A549 (cell line): ENCODE measurements at regions not wholly inside any gene's neighbourhood (a gene's known extent, or its start where the extent isn't known, plus 50 kb on each side); places are given as distances from the start of the nearest gene placed in this dataset.

Experiments used
- ATAC-seq, 2 experiments: fragments of 200-7000 bp in 1 of 2; fragments of >200 bp in 1 of 2; cut with Nextera tagmentation in 1 of 2; cut with Tn5 transposase in 1 of 2; 3 replicates each; pipeline versions ENCODE4 v1.8.0 to v1.9.1; 2018 to 2020; ENCODE audit warnings: mild to moderate bottlenecking in 1 of 2, moderate library complexity in 1 of 2
- CTCF ChIA-PET: fragments of 300-600 bp; sonication (Branson Sonifier 250); formaldehyde crosslinking; extraction: SDS; loops from one replicate; lab custom pipeline; 2021; ENCODE audit warnings: antibody characterized with exemption, inconsistent platforms; lab: Yijun Ruan, JAX
- POLR2A ChIA-PET: fragments of 350-600 bp; formaldehyde crosslinking; extraction: SDS; loops from one replicate; lab custom pipeline; 2021; ENCODE audit warnings: antibody characterized with exemption, inconsistent platforms; lab: Yijun Ruan, JAX
- DNase-seq, 2 experiments: peaks; one replicate each; pipeline versions ENCODE4 v3.0.0 to v3.0.0-alpha.2; 2011 to 2016; ENCODE audit warnings: low read depth in 1 of 2, low spot score in 1 of 2
- FAIRE-seq: peaks from 2 replicates; lab custom pipeline; 2011; peaks lifted over from hg19 to GRCh38; lab: Jason Lieb, UNC
- H3K27ac ChIP-seq, 2 experiments: fragments of >200 bp; sonication (Bioruptor Twin); formaldehyde crosslinking; 3 replicates each; pipeline ENCODE4 v1.5.1; 2016 to 2017
- H3K4me1 ChIP-seq: fragments of >200 bp; sonication (Bioruptor Twin); formaldehyde crosslinking; 3 replicates; pipeline ENCODE4 v1.6.1; 2016
- H3K4me2 ChIP-seq: fragments of >200 bp; sonication (Bioruptor Twin); formaldehyde crosslinking; 3 replicates; pipeline ENCODE4 v1.6.1; 2016
- H3K4me3 ChIP-seq: fragments of >200 bp; sonication (Bioruptor Twin); formaldehyde crosslinking; 3 replicates; pipeline ENCODE4 v1.5.1; 2016
- H3K9me3 ChIP-seq: fragments of >200 bp; sonication (Bioruptor Twin); formaldehyde crosslinking; 3 replicates; pipeline ENCODE4 v1.6.1; 2016
- CEBPB ChIP-seq, 2 experiments: fragments of >200 bp in 1 of 2; sonication (Bioruptor Twin) in 1 of 2; formaldehyde crosslinking in 1 of 2; IDR thresholded peaks; 2 replicates each; pipeline ENCODE4 v1.6.1; 2012 to 2016
- CHD2 ChIP-seq: fragments of 150-350 bp; IDR thresholded peaks from 2 replicates; pipeline ENCODE4 v1.6.1; 2014; ENCODE audit warnings: low read length; ENCODE audit not compliant: partially characterized antibody
- CHD4 ChIP-seq: fragments of 200-600 bp; sonication (generic); IDR thresholded peaks from 2 replicates; pipeline ENCODE4 v1.6.1; 2016; ENCODE audit warnings: antibody characterized with exemption, mild to moderate bottlenecking, borderline replicate concordance
- CTCF ChIP-seq: fragments of >200 bp; sonication (Bioruptor Twin); formaldehyde crosslinking; IDR thresholded peaks from 3 replicates; pipeline ENCODE4 v1.5.1; 2016
- EHF ChIP-seq: fragments of 250-450 bp; sonication (Bioruptor Pico); IDR thresholded peaks from 2 replicates; pipeline ENCODE4 v1.5.0; 2020; ENCODE audit warnings: mild to moderate bottlenecking
- EHMT2 ChIP-seq: fragments of 200-600 bp; sonication (generic); IDR thresholded peaks from 2 replicates; pipeline ENCODE4 v1.6.1; 2016; ENCODE audit warnings: antibody characterized with exemption, low read depth, mild to moderate bottlenecking, moderate library complexity
- EP300 ChIP-seq, 2 experiments: fragments of >200 bp; sonication (Bioruptor Twin); formaldehyde crosslinking; IDR thresholded peaks; 2 replicates in 1 of 2; 3 replicates in 1 of 2; pipeline ENCODE4 v1.6.1; 2016 to 2017
- FOSB ChIP-seq: fragments of 250-450 bp; sonication (Bioruptor Pico); IDR thresholded peaks from 2 replicates; pipeline ENCODE4 v1.5.0; 2020; ENCODE audit warnings: mild to moderate bottlenecking, moderate library complexity
- FOXS1 ChIP-seq: fragments of 250-450 bp; sonication (Bioruptor Pico); IDR thresholded peaks from 2 replicates; pipeline ENCODE4 v1.5.0; 2020; ENCODE audit warnings: mild to moderate bottlenecking, moderate library complexity
- HDAC2 ChIP-seq: fragments of 200-600 bp; sonication (generic); IDR thresholded peaks from 2 replicates; pipeline ENCODE4 v1.6.1; 2016
- HEYL ChIP-seq: fragments of 250-450 bp; sonication (Bioruptor Pico); IDR thresholded peaks from 2 replicates; pipeline ENCODE4 v1.8.0; 2021; ENCODE audit warnings: mild to moderate bottlenecking, moderate library complexity
- HMGXB4 ChIP-seq: fragments of 250-450 bp; sonication (Bioruptor Pico); IDR thresholded peaks from 2 replicates; pipeline ENCODE4 v1.5.0; 2021; ENCODE audit warnings: mild to moderate bottlenecking, moderate library complexity, borderline replicate concordance
- HOXA7 ChIP-seq: fragments of 250-450 bp; sonication (Bioruptor Pico); IDR thresholded peaks from 2 replicates; pipeline ENCODE4 v1.5.0; 2020; ENCODE audit warnings: mild to moderate bottlenecking, moderate library complexity
- HOXB13 ChIP-seq: fragments of 250-450 bp; sonication (Bioruptor Pico); IDR thresholded peaks from 2 replicates; pipeline ENCODE4 v1.5.0; 2020; ENCODE audit warnings: low read depth, mild to moderate bottlenecking, moderate library complexity
- JUN ChIP-seq, 2 experiments: fragments of >200 bp; sonication (Bioruptor Twin); formaldehyde crosslinking; IDR thresholded peaks; 2 replicates in 1 of 2; 3 replicates in 1 of 2; pipeline ENCODE4 v1.6.1; 2016 to 2017
- JUNB ChIP-seq: fragments of >200 bp; sonication (Bioruptor Twin); formaldehyde crosslinking; IDR thresholded peaks from 2 replicates; pipeline ENCODE4 v1.6.1; 2016
- KDM5A ChIP-seq: fragments of 200-600 bp; sonication (generic); IDR thresholded peaks from 2 replicates; pipeline ENCODE4 v1.6.1; 2016; ENCODE audit warnings: antibody characterized with exemption, mild to moderate bottlenecking
- MAFK ChIP-seq: fragments of 450-650 bp; IDR thresholded peaks from 2 replicates; pipeline ENCODE4 v1.6.1; 2014; ENCODE audit not compliant: partially characterized antibody
- MAZ ChIP-seq: fragments of 150-350 bp; IDR thresholded peaks from 2 replicates; pipeline ENCODE4 v1.6.1; 2014; ENCODE audit warnings: antibody characterized with exemption, low read depth, low read length, borderline replicate concordance
- NR3C1 ChIP-seq: fragments of >200 bp; sonication (Bioruptor Twin); formaldehyde crosslinking; IDR thresholded peaks from 3 replicates; pipeline ENCODE4 v1.6.1; 2017
- PHF8 ChIP-seq: fragments of 200-600 bp; sonication (generic); IDR thresholded peaks from 2 replicates; pipeline ENCODE4 v1.6.1; 2016; ENCODE audit warnings: low read depth, mild to moderate bottlenecking, antibody characterized with exemption, moderate library complexity, borderline replicate concordance
- POLR2AphosphoS2 ChIP-seq: conservative IDR thresholded peaks from 2 replicates; pipeline ENCODE4 v1.6.1; 2012; ENCODE audit warnings: low read length, improper control_type of control experiment, inconsistent platforms
- RCOR1 ChIP-seq: fragments of 150-350 bp; IDR thresholded peaks from 2 replicates; pipeline ENCODE4 v1.6.1; 2014; ENCODE audit warnings: antibody characterized with exemption, low read length, low read depth
- RFX5 ChIP-seq: fragments of 450-650 bp; IDR thresholded peaks from 2 replicates; pipeline ENCODE4 v1.7.1; 2014; ENCODE audit warnings: antibody characterized with exemption, mild to moderate bottlenecking, moderate library complexity
- RNF2 ChIP-seq: fragments of 200-600 bp; sonication (generic); IDR thresholded peaks from 2 replicates; pipeline ENCODE4 v1.6.1; 2016; ENCODE audit warnings: low read depth, mild to moderate bottlenecking, antibody characterized with exemption, moderate library complexity, borderline replicate concordance
- SMC3 ChIP-seq: fragments of >200 bp; sonication (Bioruptor Twin); formaldehyde crosslinking; IDR thresholded peaks from 3 replicates; pipeline ENCODE4 v1.6.1; 2018; ENCODE audit warnings: inconsistent platforms
- SREBF2 ChIP-seq: fragments of 450-650 bp; IDR thresholded peaks from 2 replicates; pipeline ENCODE4 v1.6.1; 2014; ENCODE audit warnings: mild to moderate bottlenecking, moderate library complexity
- USF2 ChIP-seq: fragments of 450-650 bp; IDR thresholded peaks from 2 replicates; pipeline ENCODE4 v1.6.1; 2014; ENCODE audit warnings: antibody characterized with exemption
- ZNF302 ChIP-seq: fragments of 250-450 bp; sonication (Bioruptor Pico); IDR thresholded peaks from 2 replicates; pipeline ENCODE4 v1.9.0; 2021; ENCODE audit warnings: inconsistent platforms, mild to moderate bottlenecking, moderate library complexity
- WGBS: methylation state at CpG from one replicate; pipeline ENCODE4 v1.1.6; 2017; ENCODE audit errors: missing lambda C conversion rate; 5-methylcytosine and 5-hydroxymethylcytosine counted together

GRCh38 chr2:42865884-42866881, 73.8 kb upstream of the HAAO start:
- H3K4me1 ChIP-seq = no peaks in the 10 kb centered on the region
- no peak for ATAC-seq
- 66% methylated on average over 15 of the region's 15 CpGs for WGBS
- no peak overlapping the region for H3K4me2 ChIP-seq
- DNase-seq = no peak
- ChIA-PET CTCF (interaction anchor here (0.6 to 2.2 kb wide), 4 partner anchors 7 to 38 kb away, joined by 3 to 15 read pairs (median 4); no protein-coding TSS in a partner anchor), POLR2A (no interaction called here)
- no peak for FAIRE-seq
- H3K27ac ChIP-seq = no peak overlapping the region
- no peak overlapping the region for H3K4me3 ChIP-seq
- TF ChIP-seq HOXA7 = no peak
- TF ChIP-seq SMC3 = no peak
- TF ChIP-seq CHD2 = no peak
- no peak for TF ChIP-seq EHF (CRISPR knock-in tag)
- no peak for TF ChIP-seq RFX5
- TF ChIP-seq HEYL = no peak
- TF ChIP-seq ZNF302 (CRISPR knock-in tag) = no peak
- no peak for TF ChIP-seq HMGXB4 (CRISPR knock-in tag)
- TF ChIP-seq JUNB = no peak
- no peak for TF ChIP-seq MAFK
- TF ChIP-seq KDM5A = no peak
- no peak for TF ChIP-seq EP300 (IDR thresholded peaks at IDR 0.05)
- TF ChIP-seq SREBF2 = no peak
- TF ChIP-seq RNF2 = no peak
- TF ChIP-seq MAZ = no peak
- peaks cover 18% of the 10 kb centered on the region for H3K9me3 ChIP-seq

DNA sequence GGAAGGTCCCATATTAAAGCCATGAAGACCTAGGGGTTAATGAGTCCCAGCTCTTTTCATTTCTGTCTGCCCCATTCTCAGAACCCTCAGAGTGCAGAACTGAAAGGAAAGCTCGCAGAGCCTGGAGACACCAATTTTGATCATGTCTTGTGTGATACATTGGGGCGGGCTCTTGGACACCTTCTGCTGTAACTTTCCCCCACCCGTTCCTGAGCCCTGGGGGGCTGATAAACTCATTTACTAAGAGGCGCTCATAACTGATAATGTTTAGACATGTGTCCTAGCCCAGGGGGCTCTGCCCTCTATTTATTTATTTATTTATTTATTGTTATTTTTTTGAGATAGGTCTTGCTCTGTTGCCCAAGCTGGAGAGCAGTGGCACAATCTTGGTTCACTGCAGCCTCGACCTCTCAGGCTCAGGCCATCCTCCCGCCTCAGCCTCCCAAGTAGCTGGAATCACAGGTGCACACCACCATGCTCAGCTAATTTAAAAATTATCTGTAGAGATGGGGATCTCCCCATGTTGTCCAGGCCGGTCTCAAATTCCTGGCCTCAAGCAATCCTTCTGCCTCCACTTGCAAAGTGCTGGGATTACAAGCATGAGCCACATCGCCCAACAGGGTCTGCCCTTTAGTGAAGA, 72.4 kb upstream of the HAAO start:
- no peak for FAIRE-seq
- Histone ChIP-seq H3K9me3 (peaks cover 18% of the 10 kb centered on the region; the same call in 2 of the 3 replicates), H3K27ac (no peak overlapping the region), H3K4me2 (no peak overlapping the region), H3K4me1 (no peaks in the 10 kb centered on the region), H3K4me3 (no peak overlapping the region)
- TF ChIP-seq FOXS1 (no peak), NR3C1 (no peak), KDM5A (no peak), CEBPB (IDR thresholded peaks at IDR 0.05) (no peak), PHF8 (no peak), RCOR1 (no peak), POLR2AphosphoS2 (no peak), CHD4 (no peak), JUN (IDR thresholded peaks at IDR 0.05) (no peak), RNF2 (no peak), EHMT2 (no peak), FOSB (no peak), HDAC2 (no peak), CTCF (no peak), SMC3 (no peak), USF2 (no peak), HEYL (no peak), HOXB13 (no peak)
- ChIA-PET POLR2A (no interaction called here), CTCF (interaction anchor here (0.9 to 1.4 kb wide), 2 partner anchors 25 to 37 kb away, joined by 3 to 4 read pairs; no protein-coding TSS in a partner anchor)
- 72% methylated on average over 8 of the region's 8 CpGs for WGBS
- DNase-seq = no peak
- ATAC-seq = no peak
